Heart right ventricle (tissue), 16 donors: ENCODE measurements at regions not wholly inside any gene's neighbourhood (a gene's known extent, or its start where the extent isn't known, plus 50 kb on each side); places are given as distances from the start of the nearest gene placed in this dataset.

Source experiments
- ATAC-seq, 8 donors: fragments of 200-7000 bp; cut with Tn5 transposase; one replicate each; pipeline ENCODE4 v1.9.1; 2020; ENCODE audit warnings: mild to moderate bottlenecking in 8 of 8, moderate library complexity in 8 of 8, moderate number of reproducible peaks in 1 of 8
- DNase-seq, 2 donors: peaks; one replicate each; pipeline ENCODE4 v3.0.0-alpha.2; 2020
- H3K27ac ChIP-seq, 10 donors: fragments of 200-600 bp; sonication (generic) in 2 of 10; one replicate each; pipeline versions ENCODE4 v1.5.0 to v1.8.0; 2020 to 2022; ENCODE audit warnings: mild to moderate bottlenecking in 3 of 10
- H3K27me3 ChIP-seq, 7 donors: fragments of 200-600 bp; one replicate each; pipeline ENCODE4 v1.8.0; 2021 to 2022; ENCODE audit warnings: mild to moderate bottlenecking in 2 of 7
- H3K36me3 ChIP-seq, 9 donors: fragments of 200-600 bp; sonication (generic) in 1 of 9; one replicate each; pipeline versions ENCODE4 v1.5.0 to v1.8.0; 2020 to 2022; ENCODE audit warnings: mild to moderate bottlenecking in 2 of 9
- H3K4me1 ChIP-seq, 9 donors: fragments of 200-600 bp; sonication (generic) in 1 of 9; one replicate each; pipeline versions ENCODE4 v1.5.0 to v1.8.0; 2020 to 2022; ENCODE audit warnings: mild to moderate bottlenecking in 4 of 9
- H3K4me3 ChIP-seq, 10 donors: fragments of 200-600 bp; sonication (generic) in 2 of 10; one replicate each; pipeline versions ENCODE4 v1.5.0 to v1.8.0; 2020 to 2022; ENCODE audit warnings: mild to moderate bottlenecking in 7 of 10, moderate library complexity in 2 of 10
- H3K9me3 ChIP-seq, 11 donors: fragments of 200-600 bp in 10 of 11; sonication (generic) in 2 of 11; one replicate each; pipeline versions ENCODE4 v1.5.0 to v1.8.0; 2013 to 2022; ENCODE audit warnings: mild to moderate bottlenecking in 2 of 11, control low read depth in 1 of 11, moderate library complexity in 1 of 11
- WGBS, 2 donors: extraction: QIAGEN DNeasy Blood & Tissue Kit; methylation state at CpG; one replicate each; pipeline ENCODE4 v1.1.7; 2013; ENCODE audit warnings: inconsistent platforms in 1 of 2; 5-methylcytosine and 5-hydroxymethylcytosine counted together
- intact Hi-C, 10 donors: fragments of 100-400 bp; cut with DNase I; formaldehyde crosslinking; loops; one replicate each; pipeline versions ENCODE4 v1.11.1 to v1.14.2; 2022
- TF ChIP-seq, protein P1 (sequence below), 9 donors: fragments of 200-600 bp; sonication (generic) in 2 of 9; IDR thresholded peaks; one replicate each; pipeline versions ENCODE4 v1.5.0 to v1.8.0; 2021 to 2022; ENCODE audit warnings: antibody characterized with exemption in 9 of 9, mild to moderate bottlenecking in 5 of 9, moderate library complexity in 1 of 9
- donor health status: Arrhythmogenic right ventricular cardiomyopathy.
- donor health status: ischemic (EF 13 %, LVEDD 7.1; RV severe dilation, severe dysfunction).
- donor health status: healthy with polysubstance abuse.
- donor health status: DM: no; HTN: yes; CAD: no.
- donor health status: DM: no; HTN: no; CAD: no.
- donor health status: ischemic (EF 25% LVEDD 6.9; RV normal size, moderate dysfunction).
- donor health status: ischemic (EF 25% LVEDD 5.7; RV mildly dilated, moderate dysfunction).
- donor health status: healthy.
- donor health status: DM: yes; HTN: yes; CAD: no.
- donor health status: Ischemic cardiomyopathy.
- donor health status: ischemic (EF 35%, LVEDD 5.7; RV mildly dilated, moderate dysfunction).
- donor health status: nonischemic (EF 11% LVEDD 7.7; RV severe dilation, severe dysfunction).
- donor health status: DM: yes; HTN: yes; CAD: no.
- donor health status: PGD.
- donor health status: ischemic (EF 29% LVEDD 5.4; RV normal size, mild dysfunction).
- donor health status: nonischemic (EF 23%, LVEDD 6.1; RV moderate dilation, normal function).

DNA sequence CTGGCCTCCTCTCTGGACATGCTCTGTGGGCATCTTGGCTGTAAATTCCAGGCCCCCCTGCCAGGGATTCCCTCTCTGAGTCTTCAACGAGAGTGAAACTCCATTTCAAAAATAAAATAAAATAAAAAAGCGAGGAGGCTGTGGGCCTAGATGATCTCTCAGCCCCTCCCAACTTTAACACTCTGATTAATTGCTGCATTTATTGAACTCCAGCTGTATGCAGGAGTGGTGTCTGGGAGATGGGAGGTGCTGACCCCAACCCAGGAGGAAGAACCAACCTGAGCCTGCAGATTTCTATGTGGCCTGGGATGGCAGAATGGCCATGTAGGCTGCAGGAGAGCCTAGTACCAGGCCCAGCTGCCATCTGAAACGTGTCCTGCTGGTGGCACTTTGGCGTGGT is 154.5 kb upstream of the IER5L start:
- no peaks in the 10 kb centered on the region for H3K27me3 ChIP-seq
- no peak overlapping the region for H3K4me3 ChIP-seq
- DNase-seq (no peak), ATAC-seq (no peak)
- intact Hi-C loops: loop anchor here in 6 of 10 donors (5.0 to 10.0 kb wide), 8 partner anchors 80 to 282 kb away; partner anchors contain the start of gene IER5L (in 2 of the 6)
- H3K9me3 ChIP-seq: peaks cover 0 to 17% (median 9%) of the 10 kb centered on the region in 11 donors
- 64 to 67% methylated on average over 4 of the region's 4 CpGs for WGBS, 2 donors
- H3K4me1 ChIP-seq: peaks cover 24 to 69% (median 63%) of the 10 kb centered on the region in 9 donors
- peak overlapping the region in 8 of 10 donors; percentile 48 to 95 (median 78) for H3K27ac ChIP-seq
- TF ChIP-seq, protein P1, sequence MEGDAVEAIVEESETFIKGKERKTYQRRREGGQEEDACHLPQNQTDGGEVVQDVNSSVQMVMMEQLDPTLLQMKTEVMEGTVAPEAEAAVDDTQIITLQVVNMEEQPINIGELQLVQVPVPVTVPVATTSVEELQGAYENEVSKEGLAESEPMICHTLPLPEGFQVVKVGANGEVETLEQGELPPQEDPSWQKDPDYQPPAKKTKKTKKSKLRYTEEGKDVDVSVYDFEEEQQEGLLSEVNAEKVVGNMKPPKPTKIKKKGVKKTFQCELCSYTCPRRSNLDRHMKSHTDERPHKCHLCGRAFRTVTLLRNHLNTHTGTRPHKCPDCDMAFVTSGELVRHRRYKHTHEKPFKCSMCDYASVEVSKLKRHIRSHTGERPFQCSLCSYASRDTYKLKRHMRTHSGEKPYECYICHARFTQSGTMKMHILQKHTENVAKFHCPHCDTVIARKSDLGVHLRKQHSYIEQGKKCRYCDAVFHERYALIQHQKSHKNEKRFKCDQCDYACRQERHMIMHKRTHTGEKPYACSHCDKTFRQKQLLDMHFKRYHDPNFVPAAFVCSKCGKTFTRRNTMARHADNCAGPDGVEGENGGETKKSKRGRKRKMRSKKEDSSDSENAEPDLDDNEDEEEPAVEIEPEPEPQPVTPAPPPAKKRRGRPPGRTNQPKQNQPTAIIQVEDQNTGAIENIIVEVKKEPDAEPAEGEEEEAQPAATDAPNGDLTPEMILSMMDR (IDR thresholded peaks at IDR 0.05): no peak
- H3K36me3 ChIP-seq: no peaks in the 10 kb centered on the region

DNA sequence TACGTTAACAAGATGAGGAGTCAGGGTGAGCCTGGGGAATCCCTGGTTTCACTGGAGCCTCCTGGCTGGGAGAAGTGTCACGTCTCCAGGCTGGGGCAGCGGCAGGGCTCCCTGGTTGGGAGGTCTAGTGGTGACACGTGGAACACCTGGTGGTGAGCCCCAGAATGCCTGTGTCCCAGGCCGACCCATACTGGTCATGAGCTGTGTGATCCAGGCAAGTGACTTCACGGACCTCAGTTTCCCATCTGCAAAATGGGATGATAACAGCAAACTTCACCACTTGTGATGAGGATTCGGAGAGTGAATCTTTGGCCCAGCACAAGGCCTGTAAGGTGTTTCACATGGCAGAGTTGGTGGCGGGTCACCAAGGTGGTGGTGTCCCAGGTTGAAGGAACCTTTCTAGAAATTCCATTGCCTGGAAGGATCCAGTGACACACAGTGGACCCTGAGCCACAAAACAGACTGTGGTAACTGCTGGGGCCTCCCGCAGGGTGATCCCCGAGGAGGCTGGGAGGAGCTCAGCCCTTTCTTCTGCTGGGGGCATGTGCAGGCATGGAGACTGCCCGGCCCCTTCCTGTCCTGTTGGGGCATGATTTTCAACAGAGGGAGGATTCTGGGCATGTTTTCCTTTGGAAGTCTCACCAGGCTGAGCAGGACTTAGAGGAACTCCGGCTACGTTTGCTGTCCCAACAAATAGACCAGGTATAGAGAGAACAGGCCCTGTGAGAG is 153.9 kb upstream of the IER5L start:
- peaks cover 0 to 17% (median 9%) of the 10 kb centered on the region in 11 donors for H3K9me3 ChIP-seq
- WGBS, 2 donors: 76 to 80% methylated on average over 13 of the region's 13 CpGs
- no peak for DNase-seq
- H3K27me3 ChIP-seq: no peaks in the 10 kb centered on the region
- H3K36me3 ChIP-seq: no peaks in the 10 kb centered on the region
- ATAC-seq: no peak
- TF ChIP-seq, protein P1 (IDR thresholded peaks at IDR 0.05): no peak
- intact Hi-C loops: loop anchor here in 6 of 10 donors (5.0 to 10.0 kb wide), 8 partner anchors 80 to 283 kb away; partner anchors contain the start of gene IER5L (in 2 of the 6)
- peak overlapping the region in 8 of 10 donors; percentile 48 to 95 (median 78) for H3K27ac ChIP-seq
- peaks cover 24 to 64% (median 57%) of the 10 kb centered on the region in 9 donors for H3K4me1 ChIP-seq
- H3K4me3 ChIP-seq: no peak overlapping the region

DNA sequence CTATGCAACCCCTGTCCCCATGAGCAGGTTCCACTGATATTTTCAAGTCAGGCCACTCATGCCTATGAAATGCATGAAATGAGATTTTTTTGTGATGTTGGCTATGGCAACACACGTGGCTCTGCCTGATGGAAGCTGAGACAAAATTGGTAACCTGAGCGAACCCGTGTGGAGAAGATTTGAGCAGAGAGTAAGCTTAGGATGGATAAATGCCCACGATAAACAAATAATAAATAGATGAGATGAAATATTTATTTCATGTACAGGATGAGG is 153.4 kb upstream of the IER5L start:
- ATAC-seq: no peak
- no peaks in the 10 kb centered on the region for H3K36me3 ChIP-seq
- TF ChIP-seq, protein P1 (IDR thresholded peaks at IDR 0.05): no peak
- H3K27ac ChIP-seq: peak overlapping the region in 3 of 10 donors; percentile 3 to 95 (median 70)
- no peak for DNase-seq
- no peaks in the 10 kb centered on the region for H3K27me3 ChIP-seq
- 73 to 75% methylated on average over 4 of the region's 4 CpGs for WGBS, 2 donors
- peaks cover 0 to 17% (median 9%) of the 10 kb centered on the region in 11 donors for H3K9me3 ChIP-seq
- peaks cover 22 to 58% (median 53%) of the 10 kb centered on the region in 9 donors for H3K4me1 ChIP-seq
- H3K4me3 ChIP-seq: no peak overlapping the region
- intact Hi-C loops: loop anchor here in 6 of 10 donors (5.0 to 10.0 kb wide), 8 partner anchors 81 to 283 kb away; partner anchors contain the start of gene IER5L (in 2 of the 6)

DNA sequence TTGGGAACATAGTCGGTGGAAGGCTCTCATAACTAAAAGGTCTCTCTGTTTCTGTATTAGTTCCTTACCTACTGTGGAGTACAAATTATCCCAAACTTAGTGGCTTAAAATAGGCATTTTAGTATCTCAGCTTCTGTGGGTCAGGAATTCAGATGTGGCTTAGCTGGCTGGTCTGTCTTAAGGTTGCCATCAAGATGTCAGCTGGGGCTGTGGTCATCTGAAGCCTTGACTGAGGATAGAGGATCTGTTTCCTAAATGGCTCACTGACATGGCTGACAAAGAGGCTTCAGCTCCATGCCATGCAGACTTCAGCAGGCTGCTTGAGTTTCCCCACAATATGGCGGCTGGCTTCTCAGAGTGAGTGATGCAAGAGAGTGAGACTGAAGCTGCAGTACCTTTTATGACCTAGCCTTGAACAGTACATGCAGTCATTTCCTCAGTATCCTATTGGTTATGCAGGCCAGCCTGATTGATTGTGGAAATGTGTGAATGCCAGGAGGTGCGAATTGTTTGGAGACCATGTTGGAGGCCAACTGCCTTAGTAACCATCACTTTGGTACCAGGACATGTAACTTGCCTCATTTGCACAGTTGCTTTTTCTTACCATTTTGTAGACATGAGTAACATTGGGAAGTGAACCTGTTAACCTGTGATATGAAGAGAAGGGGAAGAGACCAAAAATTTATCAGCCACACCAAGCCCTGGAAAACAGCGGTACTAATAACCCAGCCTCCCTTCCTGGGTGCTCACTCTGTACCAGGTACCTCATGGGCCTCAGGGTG is 152.8 kb upstream of the IER5L start:
- intact Hi-C loops: loop anchor here in 6 of 10 donors (5.0 to 10.0 kb wide), 8 partner anchors 81 to 284 kb away; partner anchors contain the start of gene IER5L (in 2 of the 6)
- no peak for ATAC-seq
- Histone ChIP-seq H3K36me3 (no peaks in the 10 kb centered on the region), H3K4me3 (no peak overlapping the region), H3K27ac (peak overlapping the region in 8 of 10 donors; percentile 31 to 74 (median 54)), H3K27me3 (no peaks in the 10 kb centered on the region), H3K4me1 (peaks cover 19 to 53% (median 48%) of the 10 kb centered on the region in 9 donors), H3K9me3 (peaks cover 0 to 17% (median 9%) of the 10 kb centered on the region in 11 donors)
- WGBS, 2 donors: 93 to 98% methylated on average over 4 of the region's 4 CpGs
- TF ChIP-seq, protein P1 (IDR thresholded peaks at IDR 0.05): no peak
- DNase-seq: no peak
